H54 (cell line): ENCODE measurements at regions not wholly inside any gene's neighbourhood (a gene's known extent, or its start where the extent isn't known, plus 50 kb on each side); places are given as distances from the start of the nearest gene placed in this dataset.

ENCODE experiments used
- DNase-seq: peaks from one replicate; pipeline ENCODE4 v3.0.0; 2011; ENCODE audit warnings: low spot score, mixed read lengths; ENCODE audit not compliant: insufficient read length
- FAIRE-seq: peaks from 3 replicates; lab custom pipeline; 2011; peaks lifted over from hg19 to GRCh38; lab: Jason Lieb, UNC
- POLR2A ChIP-seq: IDR thresholded peaks from 2 replicates; pipeline ENCODE4 v1.6.1; 2011; ENCODE audit warnings: low read depth, mild to moderate bottlenecking, low read length

DNA sequence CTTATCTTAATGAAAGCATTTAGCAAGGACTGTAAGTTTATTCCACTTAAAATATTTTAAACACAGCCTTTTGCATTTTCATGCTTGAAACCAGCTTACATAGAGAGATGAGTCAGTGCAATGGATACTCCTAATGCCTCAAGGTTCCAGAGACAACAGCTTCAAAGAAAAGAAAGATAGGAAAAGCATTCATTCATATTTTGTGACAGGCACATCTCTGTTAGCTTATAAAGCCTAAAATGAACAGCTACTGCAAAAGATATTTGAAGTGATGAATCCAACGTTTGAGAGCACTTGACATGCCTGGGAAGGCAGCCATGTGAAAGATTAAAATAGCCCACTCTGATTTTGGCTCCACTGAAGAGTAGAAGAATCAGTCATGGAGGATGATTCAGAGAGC lies 814.5 kb downstream of the RPS29 start:
- TF ChIP-seq POLR2A: no peak
- DNase-seq (no peak), FAIRE-seq (no peak)

DNA sequence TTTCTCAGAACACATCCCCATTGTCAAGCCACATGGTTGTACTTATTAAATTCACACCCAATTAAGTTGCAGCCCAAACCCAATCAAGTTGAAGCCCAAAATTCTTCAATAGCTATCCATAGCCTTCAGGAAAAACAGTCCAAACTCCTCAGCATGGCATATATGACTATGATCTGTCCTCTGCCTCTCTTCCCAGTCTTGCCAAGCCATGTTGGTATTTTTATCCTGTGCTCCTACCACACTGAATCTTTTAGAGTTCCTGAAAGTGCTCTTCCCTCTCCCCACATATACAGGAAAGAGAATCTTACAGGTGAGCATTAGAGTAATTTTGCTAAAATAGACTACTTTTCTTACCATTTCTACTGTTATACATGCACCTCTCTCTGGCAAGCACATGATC lies 834.9 kb downstream of the RPS29 start:
- DNase-seq (no peak), FAIRE-seq (no peak)
- no peak for TF ChIP-seq POLR2A

DNA sequence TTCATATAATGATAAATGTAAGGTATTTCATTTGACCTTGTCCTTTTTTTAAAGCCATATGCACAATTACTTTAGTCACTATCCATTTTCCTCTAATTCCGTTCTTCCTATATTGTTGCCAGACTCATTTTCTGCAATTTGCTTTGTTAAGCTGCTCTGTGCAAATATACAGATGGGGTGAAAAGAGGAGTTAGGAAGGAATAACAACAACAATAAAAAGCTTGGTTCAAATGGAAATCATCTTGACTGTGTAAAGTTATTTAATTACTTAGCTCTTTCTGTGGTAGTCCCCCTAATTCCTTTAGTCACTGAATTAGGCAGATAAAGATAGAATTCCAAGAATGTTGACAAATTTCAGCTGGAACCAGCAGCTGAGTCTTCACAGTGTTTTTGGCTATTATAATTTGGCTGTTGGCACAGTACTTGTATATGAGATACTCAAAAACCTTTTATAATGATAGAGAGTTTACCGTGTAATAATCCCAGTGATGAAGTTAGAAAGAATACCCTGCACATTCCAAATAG lies 838.0 kb downstream of the RPS29 start:
- FAIRE-seq (no peak), DNase-seq (no peak)
- no peak for TF ChIP-seq POLR2A

DNA sequence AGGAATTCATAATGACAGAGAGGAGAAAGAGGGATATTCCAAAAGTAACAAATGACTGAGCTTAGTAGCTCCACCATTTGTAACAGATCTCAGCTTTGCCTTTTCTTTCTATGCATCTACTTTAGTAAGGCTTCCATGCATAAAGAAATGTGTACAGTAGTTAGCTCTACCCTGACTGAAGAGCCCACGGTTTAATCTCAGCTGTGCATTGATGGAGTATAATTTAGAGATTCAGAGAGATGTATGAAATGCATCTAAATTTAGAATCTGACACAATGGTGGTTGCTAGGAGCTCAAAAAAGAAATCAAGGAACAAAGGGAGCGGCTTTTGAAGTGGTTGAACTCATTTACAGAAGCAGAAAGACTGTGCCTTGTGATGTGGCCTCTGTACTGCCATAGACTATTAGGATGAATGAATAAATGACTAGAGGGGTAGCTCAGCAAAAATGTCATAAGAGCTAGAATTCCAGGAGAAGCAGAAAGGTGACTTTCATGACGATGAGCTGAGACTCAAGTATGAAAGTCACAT lies 838.6 kb downstream of the RPS29 start:
- DNase-seq: no peak
- TF ChIP-seq POLR2A: no peak
- no peak for FAIRE-seq

DNA sequence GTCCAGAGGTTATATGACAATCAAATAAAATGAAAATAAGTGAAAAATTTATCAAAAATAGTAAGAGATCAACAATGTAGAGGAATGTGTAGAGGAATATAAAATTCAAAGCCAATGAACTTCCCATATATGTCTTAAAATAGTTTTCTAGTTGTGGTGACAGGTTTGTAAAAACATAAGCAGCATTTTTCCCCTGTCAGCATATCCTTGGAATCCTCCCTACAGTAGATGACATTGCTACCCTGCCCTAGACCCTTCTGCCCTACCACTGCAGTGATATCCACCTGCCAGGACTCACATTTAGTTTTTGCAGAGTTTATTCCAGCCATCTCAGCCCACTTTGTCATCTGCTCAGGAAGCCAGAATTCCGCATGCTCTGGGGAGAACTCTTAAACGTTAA lies 842.0 kb downstream of the RPS29 start:
- TF ChIP-seq POLR2A: no peak
- FAIRE-seq (no peak), DNase-seq (no peak)

DNA sequence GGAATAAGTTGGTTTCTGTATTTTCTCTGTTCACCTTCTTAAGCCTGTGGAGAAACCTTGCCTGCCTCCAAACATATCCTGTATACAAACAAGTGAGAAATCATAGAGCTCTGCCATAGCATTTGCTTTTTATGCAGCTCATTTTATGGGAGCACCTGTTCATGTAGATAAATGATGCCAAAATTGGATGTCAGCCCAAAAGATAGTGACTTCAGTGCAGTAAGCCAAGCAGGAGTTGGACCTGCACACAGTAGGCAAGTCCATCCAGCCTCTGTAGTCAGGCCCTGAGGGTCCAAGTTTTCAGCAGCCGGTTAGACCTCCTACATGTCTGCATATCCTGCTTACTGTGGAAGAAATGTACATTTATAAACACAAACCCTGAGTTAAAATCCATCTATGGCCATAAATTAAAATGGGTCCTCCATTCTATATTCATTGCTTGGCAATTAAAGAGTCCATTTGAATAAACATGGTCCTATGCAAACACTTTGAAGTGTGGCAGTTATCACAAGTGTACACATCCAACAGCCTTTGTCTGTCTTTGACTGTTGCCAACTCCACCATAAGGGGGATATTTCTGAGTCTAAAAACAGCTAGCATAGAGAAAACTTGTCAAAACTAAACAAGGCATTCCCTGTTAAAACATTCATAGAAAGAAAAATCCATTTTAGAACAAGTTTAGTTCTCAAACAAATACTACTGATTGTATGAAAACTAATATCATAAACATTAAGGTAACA lies 847.8 kb downstream of the RPS29 start:
- DNase-seq: no peak
- no peak for FAIRE-seq

DNA sequence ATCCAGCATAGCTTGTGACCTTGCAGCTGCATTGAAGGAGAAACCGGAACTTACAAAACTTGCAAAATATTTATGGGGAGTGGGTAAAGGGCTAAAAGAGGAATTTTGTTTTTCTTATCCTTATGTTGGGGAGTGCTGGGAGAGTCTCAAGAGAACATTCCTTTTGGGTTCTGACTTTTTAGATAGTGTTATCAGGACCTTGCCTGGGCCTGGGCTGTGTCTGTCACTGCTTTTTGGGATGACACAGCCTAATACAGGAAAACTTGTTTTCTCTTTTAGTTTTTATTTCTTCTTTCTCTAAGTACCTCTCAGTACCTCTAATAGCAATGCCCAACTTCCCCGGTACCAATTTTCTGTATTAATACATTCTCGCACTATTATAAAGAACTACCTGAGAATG lies 850.6 kb downstream of the RPS29 start:
- FAIRE-seq (no peak), DNase-seq (no peak)

More for the DNA sequence above, 847.8 kb downstream of the RPS29 start:
- no peak for TF ChIP-seq POLR2A

DNA sequence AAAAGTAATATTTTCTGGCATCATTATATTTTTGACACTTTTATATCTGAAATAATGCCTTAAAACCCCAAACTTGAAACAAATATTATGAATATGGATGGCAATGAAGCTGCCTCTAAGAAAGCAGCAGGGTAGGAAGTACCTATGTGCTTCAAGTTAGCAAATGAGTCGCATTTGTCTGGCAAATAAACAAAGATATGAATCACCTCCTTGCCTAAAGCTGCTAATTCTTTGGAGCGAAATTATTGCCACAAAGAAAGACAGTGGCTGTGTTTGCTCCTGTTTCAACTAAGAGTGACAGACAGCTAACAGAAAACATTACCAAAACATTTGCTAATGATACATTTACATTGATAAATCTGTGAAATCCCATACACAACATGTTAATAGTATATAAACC lies 854.9 kb downstream of the RPS29 start:
- DNase-seq: no peak
- TF ChIP-seq POLR2A: no peak
- FAIRE-seq: no peak

More for the DNA sequence above, 850.6 kb downstream of the RPS29 start:
- no peak for TF ChIP-seq POLR2A

DNA sequence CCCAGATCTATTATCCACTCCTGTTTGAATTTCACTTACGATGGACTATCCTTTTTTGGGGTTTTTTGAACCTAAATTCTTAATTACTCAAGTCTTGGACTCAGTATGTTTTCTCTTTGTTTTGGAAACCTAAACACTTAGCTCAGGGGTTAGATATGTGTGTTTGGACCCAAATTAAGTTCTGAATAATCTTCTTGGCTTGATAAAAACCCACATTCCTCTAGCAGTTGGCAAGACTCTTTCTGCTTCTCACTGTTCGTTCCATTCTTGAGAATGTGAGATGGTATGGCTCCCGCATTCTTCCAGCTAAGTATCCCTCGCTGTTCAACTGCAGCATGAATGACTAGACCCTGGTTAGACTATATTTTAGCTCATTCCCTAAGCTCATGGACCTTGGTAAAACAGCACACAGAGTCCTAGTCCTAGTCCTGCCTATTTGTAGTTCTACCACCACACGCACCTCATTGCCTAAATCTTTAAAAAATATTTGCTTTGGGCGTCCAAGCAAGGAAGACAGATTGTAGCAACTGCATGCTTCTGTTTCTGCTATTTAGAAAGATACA lies 860.0 kb downstream of the RPS29 start:
- FAIRE-seq: no peak
- DNase-seq: no peak
- TF ChIP-seq POLR2A: no peak

DNA sequence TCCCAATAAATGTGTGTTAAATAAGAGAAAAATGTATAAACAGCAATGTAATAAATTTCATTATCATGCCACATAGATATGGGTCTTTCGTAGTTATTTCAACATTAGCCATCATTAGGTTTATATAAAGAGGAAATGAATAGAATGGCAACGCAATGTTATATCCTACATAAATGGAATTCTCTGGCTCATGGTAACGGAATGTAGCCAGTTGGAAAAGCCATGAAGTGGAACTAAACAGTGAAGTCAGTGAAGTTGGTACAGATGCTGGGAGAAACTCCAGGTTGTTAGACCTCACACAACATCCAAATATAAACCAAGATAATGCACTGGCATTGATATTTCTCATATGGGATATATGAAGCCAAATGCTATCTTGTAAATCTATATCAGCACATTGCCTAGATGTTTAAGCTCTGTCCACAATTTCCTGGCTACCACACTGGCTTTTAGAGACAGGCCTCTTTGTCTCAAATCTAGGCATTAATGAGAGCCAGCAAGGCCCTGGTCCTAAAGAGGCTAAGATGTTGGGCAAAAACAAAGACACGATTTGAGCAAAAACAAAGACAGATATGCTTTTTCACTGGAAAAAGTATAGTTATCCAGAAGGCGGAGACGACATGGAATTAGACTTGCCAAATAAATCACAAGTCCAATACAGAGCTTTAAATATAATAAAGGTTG lies 861.0 kb downstream of the RPS29 start:
- DNase-seq (no peak), FAIRE-seq (no peak)
- TF ChIP-seq POLR2A: no peak

DNA sequence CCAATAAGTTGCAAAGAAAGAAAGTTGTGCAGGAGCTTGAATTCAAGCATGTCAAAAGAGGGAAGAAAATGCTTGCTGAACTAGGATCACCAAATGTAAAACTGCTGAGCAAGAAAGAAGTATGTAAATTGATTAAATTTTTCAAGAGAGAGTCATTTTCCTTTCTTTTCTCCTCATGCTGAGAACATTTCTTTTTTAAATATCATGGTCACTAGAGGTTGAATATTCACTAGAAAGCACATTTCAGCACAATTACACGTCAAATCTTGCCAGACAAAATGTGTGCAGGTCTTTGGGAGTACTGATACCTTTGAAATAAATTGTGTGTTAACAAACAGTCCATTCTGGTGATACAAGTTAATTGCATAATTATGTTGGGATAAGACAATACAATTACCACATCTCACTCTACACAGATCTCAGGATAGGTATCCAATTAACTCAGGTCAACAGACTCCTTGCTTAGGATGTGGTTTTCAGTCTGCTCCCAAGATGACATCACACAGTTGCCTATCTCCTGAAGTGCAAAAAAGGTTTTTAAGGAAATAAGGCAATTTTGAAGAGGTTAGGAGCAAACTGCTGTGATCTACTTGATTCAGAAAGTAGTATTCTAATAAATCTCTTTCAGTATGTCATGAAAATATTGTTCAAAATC lies 862.2 kb downstream of the RPS29 start:
- DNase-seq (no peak), FAIRE-seq (no peak)
- no peak for TF ChIP-seq POLR2A

DNA sequence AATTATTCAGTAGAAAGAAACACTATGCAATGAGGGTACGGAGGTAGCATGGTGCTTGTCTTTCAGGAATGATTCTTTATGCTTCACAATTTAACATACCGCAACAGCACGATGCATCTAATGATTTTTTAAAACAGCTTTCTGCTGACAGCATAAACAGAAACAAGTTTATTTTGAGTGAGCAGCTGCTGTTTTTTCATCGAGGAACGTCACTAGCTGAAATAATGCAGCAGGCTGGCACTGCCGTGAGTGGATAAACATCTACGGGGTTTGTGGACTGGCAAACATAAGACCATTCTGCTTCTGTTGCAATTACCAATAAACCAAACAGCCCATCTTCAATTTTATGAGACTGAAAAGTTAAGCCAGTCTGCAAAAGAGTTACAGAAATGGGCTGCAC lies 871.8 kb downstream of the RPS29 start:
- FAIRE-seq: no peak
- DNase-seq: no peak
- TF ChIP-seq POLR2A: no peak

DNA sequence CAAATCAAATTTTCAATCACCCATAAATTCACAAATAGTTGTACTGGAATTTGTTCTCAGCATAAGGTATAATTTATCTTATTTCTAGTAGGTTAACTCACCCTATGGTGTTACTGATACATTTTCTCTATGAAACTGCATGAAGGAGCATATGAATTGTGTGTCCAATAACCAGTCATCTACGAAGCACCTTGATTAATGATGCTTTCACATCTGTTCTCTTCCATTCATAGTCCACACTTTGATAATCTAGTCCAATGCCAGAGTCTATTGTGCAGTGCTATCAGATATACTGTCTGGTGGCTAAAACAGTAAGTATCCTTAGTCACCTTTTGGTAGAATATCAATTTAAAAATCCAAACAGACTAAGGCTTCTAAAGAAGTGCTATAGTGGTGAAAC lies 876.0 kb downstream of the RPS29 start:
- DNase-seq (no peak), FAIRE-seq (no peak)
- no peak for TF ChIP-seq POLR2A
